G401 (cell line): ENCODE measurements at regions not wholly inside any gene's neighbourhood (a gene's known extent, or its start where the extent isn't known, plus 50 kb on each side); places are given as distances from the start of the nearest gene placed in this dataset.

Experiments
- DNase-seq: peaks from one replicate; pipeline ENCODE4 v3.0.0-alpha.2; 2015; ENCODE audit warnings: low spot score
- in situ Hi-C: cut with HindIII; loops from 2 replicates; pipeline ENCODE4 v1.10.0; 2016; ENCODE audit warnings: low sequenced_read_pairs, mixed read lengths

GRCh38 chr14:89618811-89619551 is 201.9 kb upstream of the FOXN3 start:
- in situ Hi-C loops = no loop called here

GRCh38 chr14:89618330-89618708 is 201.3 kb upstream of the FOXN3 start:
- in situ Hi-C loops = no loop called here
- DNase-seq = no peak

More at GRCh38 chr14:89618811-89619551, 201.9 kb upstream of the FOXN3 start:
- DNase-seq = peak; percentile 69

- in situ Hi-C loops = no loop called here
- DNase-seq = peak; percentile 84
Observed at GRCh38 chr14:89617481-89618329, 200.7 kb upstream of the FOXN3 start.

- in situ Hi-C loops = no loop called here
- peak; percentile 63 for DNase-seq
Observed at GRCh38 chr14:89616852-89617341, 199.9 kb upstream of the FOXN3 start.

- DNase-seq = no peak
- in situ Hi-C loops = no loop called here
Observed at GRCh38 chr14:89616425-89616824, 199.4 kb upstream of the FOXN3 start.

- in situ Hi-C loops = no loop called here
- DNase-seq = peak; percentile 41
Observed at GRCh38 chr14:89615421-89615820, 198.4 kb upstream of the FOXN3 start.

GRCh38 chr14:89614009-89614691 is 197.1 kb upstream of the FOXN3 start:
- in situ Hi-C loops = no loop called here

DNA sequence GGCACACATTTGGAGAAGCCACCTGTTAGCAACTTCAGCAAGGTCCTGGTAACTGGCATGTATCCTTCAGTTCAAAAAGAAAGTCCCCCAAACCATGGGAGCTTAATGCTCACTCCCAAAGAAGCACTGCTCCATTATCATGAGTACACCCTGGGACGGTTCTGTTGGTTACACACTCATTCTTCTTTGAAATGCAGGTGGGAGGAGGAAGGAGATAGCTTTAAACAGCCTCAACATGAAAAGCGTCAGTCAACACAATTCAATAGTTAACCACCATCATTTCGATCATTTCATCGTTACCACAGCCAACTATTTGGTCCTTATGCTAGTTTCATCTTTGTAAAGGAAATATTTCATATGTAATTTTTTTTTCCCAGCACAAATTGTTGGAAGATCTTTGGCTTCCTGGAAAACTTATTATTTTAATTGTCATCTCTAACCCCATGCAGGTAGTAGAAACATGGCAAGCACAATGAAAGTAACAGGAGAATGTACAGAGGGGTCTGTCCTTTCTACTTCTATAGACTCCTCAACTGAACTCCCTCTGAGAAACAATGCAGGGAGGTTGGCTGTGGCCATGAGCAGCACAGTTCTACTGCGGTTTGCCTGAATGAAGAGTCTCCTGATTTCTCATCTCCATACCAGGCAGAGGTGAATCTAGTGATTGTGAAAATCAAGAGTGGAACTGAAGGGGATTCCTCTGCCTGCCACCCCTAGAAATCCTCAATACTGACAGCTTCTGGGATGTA is 196.4 kb upstream of the FOXN3 start:
- in situ Hi-C loops = no loop called here
- DNase-seq = no peak

More at GRCh38 chr14:89614009-89614691, 197.1 kb upstream of the FOXN3 start:
- peak; percentile 29 for DNase-seq

DNA sequence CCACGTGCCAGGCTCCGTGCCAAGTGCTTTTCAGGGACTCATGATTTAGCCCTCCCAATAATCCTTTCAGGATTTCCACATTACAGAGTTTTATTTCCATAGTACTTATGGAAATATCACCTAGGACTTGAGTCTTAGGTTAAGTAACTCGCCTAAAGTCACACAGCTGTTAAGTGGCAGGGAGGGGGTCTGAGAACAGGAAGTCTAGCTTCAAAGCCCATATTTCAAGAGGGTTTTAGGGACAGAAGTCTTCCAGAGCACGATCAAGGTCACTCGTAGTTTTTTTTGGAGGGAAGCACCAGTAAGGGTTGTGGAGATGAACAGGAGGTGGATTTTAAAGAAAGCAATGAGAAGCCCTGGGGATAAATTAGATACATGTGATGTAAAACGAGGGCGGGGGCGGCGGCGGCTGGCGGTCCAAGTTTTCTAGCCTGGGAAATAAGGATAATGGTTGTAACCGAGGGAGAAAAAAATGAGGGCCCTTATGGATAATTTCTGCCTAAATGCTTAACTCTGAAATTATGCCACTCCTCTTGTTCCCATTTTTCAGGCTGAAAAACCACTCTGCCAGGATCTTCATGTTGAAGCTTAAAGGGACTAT is 192.6 kb upstream of the FOXN3 start:
- in situ Hi-C loops = no loop called here
- DNase-seq = no peak

DNA sequence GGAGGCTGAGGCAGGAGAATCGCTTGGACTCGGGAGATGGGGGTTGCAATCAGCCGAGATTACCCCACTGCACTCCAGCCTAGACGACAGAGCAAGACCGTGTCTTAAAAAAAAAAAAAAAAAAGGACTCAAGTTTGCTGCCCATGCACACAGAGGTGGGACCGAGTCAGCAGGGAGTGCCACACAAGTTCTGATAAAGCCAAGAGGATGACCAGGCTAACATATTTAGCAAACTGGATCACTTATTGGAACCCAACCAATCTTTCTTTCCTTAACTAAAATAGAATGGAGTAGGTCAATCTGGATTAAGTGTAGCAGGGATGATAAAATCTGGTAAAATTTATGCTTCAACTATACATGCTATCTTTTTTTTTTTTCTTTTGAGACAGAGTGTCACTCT is 190.4 kb upstream of the FOXN3 start:
- in situ Hi-C loops = no loop called here

GRCh38 chr14:89603938-89604480 is 187.0 kb upstream of the FOXN3 start:
- in situ Hi-C loops = no loop called here
- no peak for DNase-seq

More for the DNA sequence above, 190.4 kb upstream of the FOXN3 start:
- no peak for DNase-seq

GRCh38 chr14:89600950-89601826 is 184.2 kb upstream of the FOXN3 start:
- in situ Hi-C loops = no loop called here
- DNase-seq = no peak

DNA sequence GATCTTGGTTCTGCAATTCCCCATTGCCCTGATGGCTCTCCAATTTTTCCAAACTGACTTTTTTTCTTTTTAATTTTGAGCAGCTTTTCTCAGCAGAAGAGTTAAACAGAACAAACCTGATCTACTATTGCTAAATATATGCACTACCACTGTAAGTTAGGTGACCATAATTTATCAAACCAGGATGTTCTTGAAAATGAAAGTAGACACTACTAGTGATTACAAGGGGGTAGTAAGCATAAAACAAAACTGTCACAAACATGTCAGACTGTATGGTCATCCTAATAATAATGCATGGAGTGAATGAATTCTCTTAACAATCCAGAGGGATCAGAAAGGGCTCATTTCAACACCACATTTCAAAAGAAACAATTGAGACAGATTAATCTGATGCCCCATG is 183.0 kb upstream of the FOXN3 start:
- in situ Hi-C loops = no loop called here
- no peak for DNase-seq

GRCh38 chr14:89598548-89599186 is 181.6 kb upstream of the FOXN3 start:
- no peak for DNase-seq

DNA sequence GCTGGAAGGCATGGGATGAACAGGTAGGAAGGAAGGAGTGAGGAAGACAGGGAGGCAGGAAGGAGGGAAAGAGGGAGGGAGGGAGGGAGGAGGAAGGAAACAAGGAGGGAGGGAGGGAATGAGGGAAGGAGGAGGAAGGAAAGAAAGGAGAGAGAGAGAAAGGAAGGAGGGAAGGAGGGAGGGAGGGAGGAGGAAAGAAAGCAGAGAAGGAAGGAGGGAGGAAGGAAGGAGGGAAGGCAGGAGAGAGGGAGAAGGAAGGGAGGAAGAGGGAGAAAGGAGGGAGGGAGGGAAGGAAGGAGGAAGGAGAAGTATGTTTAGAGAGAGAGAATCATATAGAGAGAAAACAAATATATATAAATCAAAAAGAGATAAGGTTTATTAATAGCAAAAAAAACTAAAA is 175.9 kb upstream of the FOXN3 start:
- in situ Hi-C loops = no loop called here
- no peak for DNase-seq

More at GRCh38 chr14:89598548-89599186, 181.6 kb upstream of the FOXN3 start:
- in situ Hi-C loops = no loop called here

GRCh38 chr14:89589400-89590118 is 172.5 kb upstream of the FOXN3 start:
- in situ Hi-C loops = no loop called here
- no peak for DNase-seq
